ENCODE measurements at regions not wholly inside any gene's neighbourhood (a gene's known extent, or its start where the extent isn't known, plus 50 kb on each side); places are given as distances from the start of the nearest gene placed in this dataset.
"Not testable (repeated sequence)": the region's sequence is repeated elsewhere in the genome, so short reads cannot be mapped to it uniquely, and the experiment has no call there.

GRCh38 chr16:13378151-13378550 lies 476.8 kb downstream of the SHISA9 start:
- no peak for TF ChIP-seq CTCF (conservative IDR thresholded peaks at IDR 0.05; ENCODE audit: low read depth)
- ChIA-PET POLR2A (ENCODE audit: low non-redundant PET) (no interaction called here), CTCF (no interaction called here)
- no peak overlapping the region for H3K27ac ChIP-seq
- DNase-seq (ENCODE audit: low spot score): no peak

- CTCF ChIA-PET: no interaction called here
Measured at GRCh38 chr16:13379266-13379665, 477.9 kb downstream of the SHISA9 start.

GRCh38 chr16:13385156-13386040 lies 484.0 kb downstream of the SHISA9 start:
- POLR2A ChIA-PET (ENCODE audit: low non-redundant PET); H3K27ac ChIP-seq; CTCF ChIA-PET; DNase-seq (ENCODE audit: low spot score): not testable (repeated sequence)

More at GRCh38 chr16:13379266-13379665, 477.9 kb downstream of the SHISA9 start:
- POLR2A ChIA-PET (ENCODE audit: low non-redundant PET): no interaction called here
- DNase-seq (ENCODE audit: low spot score): no peak
- no peak overlapping the region for H3K27ac ChIP-seq
- no peak for TF ChIP-seq CTCF (conservative IDR thresholded peaks at IDR 0.05; ENCODE audit: low read depth)

GRCh38 chr16:13390093-13390985 lies 488.9 kb downstream of the SHISA9 start:
- POLR2A ChIA-PET (ENCODE audit: low non-redundant PET): no interaction called here
- CTCF ChIA-PET: no interaction called here
- H3K27ac ChIP-seq: no peak overlapping the region
- no peak for DNase-seq (ENCODE audit: low spot score)
- TF ChIP-seq CTCF (conservative IDR thresholded peaks at IDR 0.05; ENCODE audit: low read depth): no peak

- DNase-seq (ENCODE audit: low spot score): no peak
- ChIA-PET POLR2A (ENCODE audit: low non-redundant PET) (no interaction called here), CTCF (no interaction called here)
- no peak overlapping the region for H3K27ac ChIP-seq
- no peak for TF ChIP-seq CTCF (conservative IDR thresholded peaks at IDR 0.05; ENCODE audit: low read depth)
Measured at GRCh38 chr16:13390986-13391305, 489.5 kb downstream of the SHISA9 start.

GRCh38 chr16:13391337-13391736 lies 489.9 kb downstream of the SHISA9 start:
- no peak for TF ChIP-seq CTCF (conservative IDR thresholded peaks at IDR 0.05; ENCODE audit: low read depth)
- POLR2A ChIA-PET (ENCODE audit: low non-redundant PET): no interaction called here
- CTCF ChIA-PET: no interaction called here
- no peak for DNase-seq (ENCODE audit: low spot score)
- no peak overlapping the region for H3K27ac ChIP-seq

- no peak overlapping the region for H3K27ac ChIP-seq
- TF ChIP-seq CTCF (conservative IDR thresholded peaks at IDR 0.05; ENCODE audit: low read depth): no peak
- no peak for DNase-seq (ENCODE audit: low spot score)
- CTCF ChIA-PET: no interaction called here
- POLR2A ChIA-PET (ENCODE audit: low non-redundant PET): no interaction called here
Measured at GRCh38 chr16:13392341-13392740, 490.9 kb downstream of the SHISA9 start.
